ENCODE measurements at regions not wholly inside any gene's neighbourhood (a gene's known extent, or its start where the extent isn't known, plus 50 kb on each side); places are given as distances from the start of the nearest gene placed in this dataset.
A peak's percentile ranks its signal among the peaks of the same experiment; 100 is the strongest.
"Not testable (repeated sequence)": the region's sequence is repeated elsewhere in the genome, so short reads cannot be mapped to it uniquely, and the experiment has no call there.

GRCh38 chr13:21917086-21918015 is 246.5 kb downstream of the FGF9 start:
- DNase-seq, result no peak

GRCh38 chr13:21920802-21921201 is 249.9 kb downstream of the FGF9 start:
- DNase-seq, result not testable (repeated sequence)

GRCh38 chr13:21924958-21925357 is 254.1 kb downstream of the FGF9 start:
- DNase-seq, result no peak

- DNase-seq, result no peak
Measured at GRCh38 chr13:21925720-21926119, 254.8 kb downstream of the FGF9 start.

DNA sequence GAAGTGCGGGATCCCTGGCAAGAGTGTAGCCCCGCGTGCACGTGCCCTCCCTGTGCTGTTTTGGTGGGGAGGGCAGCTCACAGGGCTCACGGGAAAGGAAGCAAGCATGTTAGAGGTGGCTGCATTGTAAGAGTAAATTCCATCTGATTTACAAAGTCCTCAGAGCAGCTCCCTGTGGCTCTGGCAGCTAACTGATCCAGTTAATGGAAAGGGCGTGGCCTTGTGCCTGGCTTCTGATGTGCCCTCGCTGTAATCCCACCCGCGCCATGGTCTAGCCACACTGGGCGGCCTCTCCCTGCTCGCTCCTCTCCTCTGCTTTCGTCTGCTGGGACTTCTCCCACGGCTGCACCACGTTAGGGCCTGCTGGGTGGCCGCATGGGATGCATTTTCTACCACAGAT is 258.5 kb downstream of the FGF9 start:
- DNase-seq, result no peak

GRCh38 chr13:21930536-21930935 is 259.7 kb downstream of the FGF9 start:
- DNase-seq, result no peak

DNA sequence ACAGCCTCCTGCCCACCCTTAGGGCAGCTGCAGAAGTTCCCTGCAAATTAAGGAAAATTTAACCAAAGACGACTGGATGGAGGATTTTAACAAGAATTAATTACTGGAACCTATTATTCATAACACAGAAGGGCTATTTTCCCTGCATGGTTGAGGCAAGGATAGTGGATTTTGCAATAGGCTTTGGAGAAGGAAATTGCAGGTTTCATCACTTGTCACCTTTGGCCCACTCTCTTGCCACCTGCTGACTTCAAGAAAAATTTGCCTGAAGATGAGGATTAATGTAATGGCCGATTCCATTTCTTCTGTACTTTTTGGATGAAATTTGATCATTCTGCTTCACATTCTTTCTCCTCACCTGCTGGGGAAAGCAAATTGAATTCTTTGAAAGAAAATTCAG is 261.7 kb downstream of the FGF9 start:
- DNase-seq, result no peak

GRCh38 chr13:21932996-21933395 is 262.1 kb downstream of the FGF9 start:
- no peak for DNase-seq

- DNase-seq, result no peak
Measured at GRCh38 chr13:21934284-21934683, 263.4 kb downstream of the FGF9 start.

- DNase-seq, result no peak
Measured at GRCh38 chr13:21936674-21937073, 265.8 kb downstream of the FGF9 start.

GRCh38 chr13:21938168-21938567 is 267.3 kb downstream of the FGF9 start:
- no peak for DNase-seq

GRCh38 chr13:21938636-21939035 is 267.8 kb downstream of the FGF9 start:
- DNase-seq, result no peak

DNA sequence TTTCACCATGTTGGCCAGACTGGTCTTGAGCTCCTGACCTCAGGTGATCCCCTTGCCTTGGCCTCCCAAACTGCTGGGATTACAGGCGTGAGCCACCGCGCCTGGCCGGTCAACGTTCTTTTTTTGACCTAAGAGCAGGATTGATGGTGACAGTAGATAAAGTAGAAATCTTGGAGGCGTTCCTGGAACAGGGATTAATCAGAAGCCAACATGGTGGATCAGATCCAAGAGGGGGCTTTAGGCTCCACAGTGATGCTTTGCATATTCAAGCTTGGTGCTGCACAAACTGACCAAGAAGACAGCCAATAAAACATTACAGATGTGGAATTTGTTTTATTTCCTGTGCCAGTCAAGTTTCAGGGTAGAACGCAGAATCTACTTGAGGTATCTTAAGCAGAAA is 271.2 kb downstream of the FGF9 start:
- DNase-seq, result no peak

GRCh38 chr13:21944610-21945009 is 273.7 kb downstream of the FGF9 start:
- no peak for DNase-seq

DNA sequence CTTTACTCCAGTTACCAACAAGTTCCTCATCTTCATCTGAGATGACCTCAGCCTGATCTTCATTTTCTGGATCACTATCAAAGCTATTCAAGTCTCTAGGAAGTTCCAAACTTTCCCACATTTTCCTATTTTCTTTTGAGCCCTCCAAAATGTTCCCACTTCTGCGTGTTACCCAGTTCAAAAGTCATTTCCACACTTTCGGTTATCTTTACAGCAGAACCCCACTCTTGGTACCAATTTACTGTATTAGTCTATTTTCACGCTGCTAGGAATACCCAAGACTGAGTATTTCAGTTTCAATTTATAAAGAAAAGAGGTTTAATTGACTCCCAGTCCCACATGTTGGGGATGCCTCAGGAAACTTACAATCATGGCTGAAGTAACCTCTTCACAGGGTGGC is 274.3 kb downstream of the FGF9 start:
- no peak for DNase-seq

GRCh38 chr13:21946964-21947363 is 276.1 kb downstream of the FGF9 start:
- DNase-seq, result no peak

- DNase-seq, result no peak
Measured at GRCh38 chr13:21948769-21949474, 278.0 kb downstream of the FGF9 start.

- no peak for DNase-seq
Measured at GRCh38 chr13:21949818-21950429, 279.1 kb downstream of the FGF9 start.

DNA sequence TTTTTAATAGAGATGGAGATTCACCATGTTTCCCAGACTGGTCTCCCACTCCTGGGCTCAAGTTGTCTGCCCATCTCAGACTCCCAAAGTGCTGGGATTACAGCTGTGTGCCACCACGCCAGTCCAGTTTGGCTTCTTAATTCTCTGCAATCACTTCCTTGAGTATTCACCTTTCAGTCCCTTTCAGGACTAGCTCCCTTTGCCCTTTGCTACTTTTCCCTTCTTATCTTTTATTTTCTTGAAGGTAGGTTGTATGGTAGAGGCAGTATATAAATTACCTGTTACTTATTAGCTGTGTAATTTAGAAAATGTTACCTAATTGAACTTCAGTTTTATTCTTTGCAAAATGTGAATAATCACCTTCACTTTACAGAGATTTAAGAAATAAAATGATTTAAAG is 285.8 kb downstream of the FGF9 start:
- DNase-seq, result no peak

- peak; percentile 23 for DNase-seq
Measured at GRCh38 chr13:21957833-21958232, 287.0 kb downstream of the FGF9 start.

DNA sequence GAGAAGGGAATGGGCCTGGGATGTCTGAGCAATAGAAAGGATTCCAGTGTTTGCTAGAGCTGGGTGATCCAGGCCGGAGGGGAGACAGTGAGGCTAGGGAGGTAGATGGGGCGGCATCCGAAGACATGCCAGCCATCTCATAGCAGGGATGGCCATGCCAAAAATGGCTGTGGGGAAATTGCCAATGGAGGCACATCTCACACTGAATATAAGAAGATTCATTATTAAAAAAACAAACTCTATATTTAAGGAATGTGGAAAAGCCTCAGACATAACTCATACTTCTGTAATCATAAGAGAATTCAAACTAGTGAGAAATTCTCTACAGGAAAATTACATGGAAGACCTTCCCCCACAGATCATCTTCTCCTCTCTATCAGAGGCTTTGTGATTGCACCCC is 289.2 kb downstream of the FGF9 start:
- no peak for DNase-seq

- DNase-seq, result no peak
Measured at GRCh38 chr13:21964686-21965085, 293.8 kb downstream of the FGF9 start.

DNA sequence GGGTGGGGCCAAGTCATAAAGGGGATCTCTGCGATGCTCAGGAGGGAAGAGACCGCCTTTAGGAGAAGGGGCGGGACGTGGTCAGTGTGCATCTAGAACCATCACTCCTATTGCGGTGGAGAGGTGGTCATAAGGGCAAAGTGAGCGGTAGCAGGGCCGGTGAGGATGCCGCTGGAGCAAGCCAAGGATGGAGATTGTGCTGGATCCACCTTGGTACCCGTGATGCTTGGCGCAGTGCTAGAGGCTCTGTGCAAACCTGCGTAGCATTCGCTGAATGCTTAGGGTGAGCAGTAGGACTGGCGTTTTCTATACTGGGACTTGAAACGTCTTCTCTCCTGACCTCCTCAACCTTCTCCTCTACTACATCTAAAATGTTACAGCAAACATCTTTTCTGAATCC is 294.2 kb downstream of the FGF9 start:
- no peak for DNase-seq

DNA sequence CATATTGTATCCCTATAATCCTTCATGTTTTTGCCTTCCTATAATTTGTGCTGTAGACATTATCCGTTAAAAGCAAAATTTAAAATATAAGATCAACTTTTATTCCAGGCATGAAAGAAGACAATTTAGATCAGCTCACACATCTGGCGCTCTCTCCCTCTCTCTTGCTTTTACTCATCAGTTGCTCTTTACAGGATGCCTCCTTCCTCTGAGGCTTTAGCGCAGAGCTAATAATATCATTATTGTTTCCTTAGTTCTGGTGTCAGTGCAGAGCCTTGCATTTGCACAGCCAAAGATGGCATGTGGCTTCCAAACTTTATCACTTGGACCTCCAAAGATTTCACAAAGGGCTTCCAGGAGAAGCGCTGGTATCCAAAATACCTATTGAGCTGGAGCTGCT is 295.1 kb downstream of the FGF9 start:
- DNase-seq, result no peak
